ENCODE measurements at regions not wholly inside any gene's neighbourhood (a gene's known extent, or its start where the extent isn't known, plus 50 kb on each side); places are given as distances from the start of the nearest gene placed in this dataset.
"Not testable (repeated sequence)": the region's sequence is repeated elsewhere in the genome, so short reads cannot be mapped to it uniquely, and the experiment has no call there.

DNA sequence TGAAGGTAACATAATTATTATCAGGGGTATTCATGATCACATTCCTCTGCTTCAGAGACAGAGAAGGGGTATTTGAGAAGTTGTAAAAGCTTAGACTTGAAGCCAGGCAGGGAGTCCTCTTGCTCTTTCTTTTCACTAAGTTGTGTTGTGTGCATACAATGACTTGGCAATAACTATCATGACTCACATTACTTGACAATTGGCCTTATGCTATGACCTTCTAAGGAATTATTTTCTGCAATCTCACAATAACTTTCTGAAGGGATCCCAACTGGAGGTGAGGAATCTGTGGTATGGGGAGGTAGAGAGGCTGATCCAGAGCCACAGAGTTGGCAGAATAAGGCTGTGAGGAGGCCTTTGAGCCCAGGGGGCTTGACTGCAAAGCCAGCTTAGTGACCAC lies 622.3 kb downstream of the MTRR start:
- DNase-seq: no peak

DNA sequence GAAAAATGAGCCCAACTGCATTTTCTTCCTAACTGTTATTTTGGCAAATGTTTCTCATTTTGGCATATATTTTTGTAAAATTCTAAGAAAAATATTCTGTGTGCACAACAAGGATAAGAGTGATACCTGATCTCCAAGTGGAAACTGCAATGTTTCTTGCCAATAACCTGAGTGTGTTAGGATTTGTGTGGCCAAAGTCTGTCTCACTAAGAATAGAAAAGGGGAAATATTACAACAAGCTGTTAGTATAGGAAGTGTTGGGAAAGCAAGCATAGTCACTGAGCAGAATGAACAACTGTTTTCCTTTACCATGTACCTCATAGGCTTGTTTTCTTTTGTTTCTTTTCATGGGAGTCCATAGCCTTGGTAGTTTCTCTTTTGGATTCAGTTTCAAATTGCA lies 624.2 kb downstream of the MTRR start:
- no peak for DNase-seq

- DNase-seq: no peak
Observed at GRCh38 chr5:8500426-8500825, 631.5 kb downstream of the MTRR start.

- no peak for DNase-seq
Observed at GRCh38 chr5:8505196-8505595, 636.2 kb downstream of the MTRR start.

DNA sequence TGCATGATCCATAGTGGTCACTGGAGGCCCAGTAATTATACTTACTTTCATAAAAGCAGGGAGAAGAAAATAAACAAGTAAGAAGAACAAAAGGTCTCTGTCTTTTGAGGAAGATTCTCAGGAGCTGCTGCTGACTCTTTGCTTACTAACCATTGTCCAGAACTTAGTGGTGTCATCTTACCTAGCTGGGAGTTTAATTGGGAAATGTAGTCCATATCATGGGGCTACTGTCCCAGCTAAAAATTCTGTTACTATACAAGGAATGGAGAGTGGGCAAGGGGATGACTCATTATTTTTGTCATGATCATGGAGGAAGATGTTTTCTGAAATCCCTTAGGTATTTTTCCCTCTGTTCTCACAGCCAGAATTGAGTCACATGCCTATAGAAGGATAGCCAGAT lies 639.3 kb downstream of the MTRR start:
- DNase-seq: no peak

- DNase-seq: no peak
Observed at GRCh38 chr5:8516356-8516755, 647.4 kb downstream of the MTRR start.

DNA sequence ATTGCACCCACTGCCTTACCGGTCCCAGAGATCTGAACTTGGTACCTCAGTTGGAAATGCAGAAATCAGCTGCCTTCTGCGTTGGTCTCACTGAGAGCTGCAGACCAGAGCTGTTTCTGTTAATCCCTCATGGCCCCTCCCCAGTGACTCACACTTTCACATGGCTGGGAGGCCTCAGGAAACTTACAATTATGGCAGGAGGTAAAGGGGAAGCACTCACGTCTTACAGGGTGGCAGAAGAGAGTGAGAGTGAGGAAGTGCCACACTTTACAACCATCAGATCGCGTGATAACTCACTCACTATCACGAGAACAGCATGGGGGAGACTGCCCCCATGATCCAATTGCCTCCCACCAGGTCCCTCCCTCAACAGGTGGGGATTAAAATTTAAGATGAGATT lies 648.5 kb downstream of the MTRR start:
- no peak for DNase-seq

DNA sequence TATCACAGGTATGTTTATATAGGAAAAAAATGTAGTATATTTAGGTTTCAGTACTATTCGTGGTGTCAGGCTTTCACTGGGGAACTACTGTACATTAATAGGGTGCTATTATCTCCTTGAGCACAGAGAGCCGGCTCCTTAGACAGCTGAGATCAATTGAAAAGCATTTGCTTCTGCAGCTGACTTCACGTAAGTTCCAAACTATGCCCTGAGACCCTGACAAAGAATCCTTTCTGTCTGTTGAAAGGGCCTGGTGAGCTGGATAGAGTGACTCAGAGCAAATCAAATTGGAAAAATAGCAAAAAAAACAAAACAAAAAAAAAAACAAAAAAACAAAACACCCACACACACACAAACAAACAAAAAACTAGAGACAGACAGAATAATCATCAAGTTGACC lies 652.0 kb downstream of the MTRR start:
- DNase-seq: no peak

DNA sequence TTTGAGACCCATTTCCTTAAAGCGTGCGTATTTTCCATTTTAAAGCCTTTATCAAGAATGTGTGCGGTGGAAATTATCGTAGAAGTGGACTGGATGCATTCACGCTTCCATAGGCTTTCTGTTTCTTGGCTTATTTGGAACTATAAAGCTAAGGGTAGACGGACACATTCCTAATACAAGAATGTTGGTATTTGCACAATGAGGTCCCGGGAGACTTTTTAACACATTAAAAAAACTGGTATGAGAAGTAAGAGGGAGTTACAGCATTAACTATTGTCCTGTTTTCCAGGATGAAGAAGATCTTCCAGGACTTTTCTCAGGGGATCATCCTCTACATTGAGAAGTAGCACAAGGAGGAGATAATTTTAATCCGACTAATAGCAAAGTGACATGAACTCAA lies 653.0 kb downstream of the MTRR start:
- no peak for DNase-seq

GRCh38 chr5:8522646-8523045 lies 653.7 kb downstream of the MTRR start:
- no peak for DNase-seq

GRCh38 chr5:8523501-8523900 lies 654.6 kb downstream of the MTRR start:
- no peak for DNase-seq

DNA sequence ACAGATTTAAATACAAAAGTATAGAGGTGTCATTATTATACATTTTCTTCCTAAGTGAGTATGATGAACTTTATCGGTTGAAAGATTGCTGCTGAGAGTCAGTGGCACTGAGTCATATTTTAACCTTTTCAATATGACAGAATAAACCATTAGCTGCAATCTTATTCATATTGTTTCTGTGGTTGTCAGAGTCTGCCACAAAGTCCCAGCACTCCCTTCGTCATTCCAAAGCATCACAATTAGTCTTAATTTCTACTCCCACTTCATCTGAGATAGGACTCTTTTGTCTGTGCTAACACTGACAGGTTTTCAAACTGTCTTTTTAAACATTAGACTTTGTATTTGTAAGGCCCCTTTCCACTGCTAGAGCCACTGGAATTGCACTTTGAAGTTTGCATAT lies 656.9 kb downstream of the MTRR start:
- DNase-seq: no peak

- no peak for DNase-seq
Observed at GRCh38 chr5:8528106-8528505, 659.2 kb downstream of the MTRR start.

DNA sequence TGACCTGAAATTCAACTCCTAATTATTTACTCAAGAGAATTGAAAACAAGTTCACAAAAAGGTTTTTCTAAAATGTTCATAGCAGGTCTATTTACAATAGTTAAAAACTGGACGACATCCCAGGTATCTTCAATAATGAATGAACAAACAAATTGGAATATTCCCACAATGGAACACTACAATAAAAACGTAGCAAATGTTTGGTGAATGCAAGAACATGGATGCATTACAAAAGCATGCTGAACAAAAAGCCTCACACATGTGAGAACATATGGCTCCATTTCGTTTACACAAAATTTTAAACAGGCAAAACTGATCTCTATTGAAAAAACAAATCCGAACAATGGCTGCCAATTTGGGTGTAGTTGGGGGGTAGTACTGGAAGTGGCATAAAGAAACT lies 669.9 kb downstream of the MTRR start:
- DNase-seq: no peak

- DNase-seq: no peak
Observed at GRCh38 chr5:8540317-8540716, 671.4 kb downstream of the MTRR start.

GRCh38 chr5:8550921-8551320 lies 682.0 kb downstream of the MTRR start:
- no peak for DNase-seq

GRCh38 chr5:8553364-8553763 lies 684.4 kb downstream of the MTRR start:
- no peak for DNase-seq

GRCh38 chr5:8557728-8558127 lies 688.8 kb downstream of the MTRR start:
- no peak for DNase-seq

- DNase-seq: no peak
Observed at GRCh38 chr5:8560776-8561175, 691.8 kb downstream of the MTRR start.

DNA sequence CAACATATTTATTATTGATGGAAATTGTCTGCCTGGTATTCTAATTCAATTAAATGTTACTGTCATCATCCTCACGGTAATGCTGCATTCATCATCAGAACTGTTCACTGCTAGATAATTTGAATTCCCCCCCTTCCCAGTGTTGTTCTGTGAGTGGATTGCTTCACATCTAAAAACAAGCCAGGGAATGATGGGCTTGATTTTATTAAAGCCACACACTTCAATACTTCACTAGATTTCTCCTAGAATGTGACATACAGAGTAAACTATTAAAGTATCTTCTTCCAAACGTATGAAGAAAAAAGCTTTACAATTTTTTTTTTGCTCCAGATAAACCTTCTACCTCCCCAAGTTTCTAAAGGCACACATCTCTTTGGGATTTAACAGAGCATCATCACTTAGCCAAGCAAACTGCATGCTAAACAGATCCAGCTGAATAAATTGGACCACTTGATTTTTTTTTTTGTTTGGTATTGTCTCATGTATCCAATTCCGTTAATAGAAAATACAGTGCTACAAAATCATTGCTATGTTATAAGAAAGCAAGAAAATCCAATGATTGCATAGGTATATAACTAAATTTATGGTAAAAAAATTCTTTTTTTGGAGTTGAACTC lies 692.4 kb downstream of the MTRR start:
- no peak for DNase-seq

GRCh38 chr5:8561854-8562253 lies 692.9 kb downstream of the MTRR start:
- DNase-seq: no peak

DNA sequence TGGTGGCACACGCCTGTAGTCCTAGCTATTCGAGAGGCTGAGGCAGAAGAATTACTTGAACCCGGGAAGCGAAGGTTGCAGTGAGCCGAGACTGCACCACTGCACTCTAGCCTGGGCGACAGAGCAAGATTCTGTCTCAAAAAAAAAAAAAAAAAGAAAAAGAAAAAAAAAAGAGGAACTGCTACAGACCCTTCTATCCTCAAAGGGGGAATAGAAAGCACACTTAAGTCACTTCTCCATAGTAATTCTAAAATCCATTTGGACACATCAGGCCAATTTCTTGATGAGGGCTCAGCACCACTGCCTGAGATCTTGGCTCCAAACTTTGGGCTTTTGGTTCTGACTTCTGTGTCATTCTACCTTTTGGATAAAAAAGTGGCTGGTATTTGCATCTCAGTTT lies 694.6 kb downstream of the MTRR start:
- DNase-seq: not testable (repeated sequence)

- no peak for DNase-seq
Observed at GRCh38 chr5:8568858-8569257, 699.9 kb downstream of the MTRR start.

- DNase-seq: no peak
Observed at GRCh38 chr5:8570528-8570927, 701.6 kb downstream of the MTRR start.

- no peak for DNase-seq
Observed at GRCh38 chr5:8576178-8576577, 707.2 kb downstream of the MTRR start.

DNA sequence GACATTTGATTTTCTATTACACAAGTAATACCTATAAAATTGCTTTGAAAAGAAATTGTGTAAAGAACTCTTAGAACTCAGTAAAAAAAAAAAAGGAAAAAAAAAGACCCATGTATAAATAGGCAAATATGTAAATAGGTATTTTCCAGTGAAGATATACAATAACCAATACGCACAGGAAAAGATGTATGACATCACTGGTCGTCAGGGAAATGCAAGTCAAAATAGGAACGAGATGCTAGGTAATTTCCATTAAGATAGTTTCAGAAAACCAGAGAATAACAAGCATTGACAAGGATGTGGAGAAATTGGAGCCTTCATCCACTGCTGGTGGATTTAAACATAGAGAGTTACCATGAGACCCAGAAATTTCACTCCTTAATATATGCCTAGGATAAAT lies 708.8 kb downstream of the MTRR start:
- DNase-seq: no peak

Measured in NCI-H1436 treated with DMSO at 0.1 percent for 48 hours (cell line).